ENCODE measurements at regions not wholly inside any gene's neighbourhood (a gene's known extent, or its start where the extent isn't known, plus 50 kb on each side); places are given as distances from the start of the nearest gene placed in this dataset.

DNA sequence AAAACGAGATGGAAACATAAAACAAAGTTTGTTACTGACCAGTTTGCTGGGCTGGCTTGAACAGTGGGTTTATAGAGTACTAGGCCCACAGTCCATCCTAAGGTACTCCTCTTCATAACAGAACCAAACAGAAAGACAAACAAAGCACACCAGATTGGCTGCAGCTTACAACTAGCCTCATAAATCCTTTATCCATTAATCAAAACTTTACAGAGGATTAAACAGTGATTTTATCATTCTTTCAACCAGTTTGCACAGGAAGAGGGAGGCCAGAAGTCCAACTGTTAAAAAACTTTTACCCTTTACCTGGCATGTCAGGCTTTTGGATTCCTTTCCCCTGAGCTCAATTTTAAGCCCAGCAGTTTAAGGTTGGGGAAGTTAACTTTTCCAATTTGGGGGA is 1467.6 kb downstream of the MAT2B start:
- DNase-seq (ENCODE audit: insufficient read length, low spot score, missing footprints) = no peak
- H3K9me3 ChIP-seq (ENCODE audit: low read depth, low read length) = peaks cover 2% of the 10 kb centered on the region
- no peak overlapping the region for H2AFZ ChIP-seq (ENCODE audit: low read length)
- H3K4me3 ChIP-seq (ENCODE audit: insufficient read depth, low read length) = no peak overlapping the region
- H3K27me3 ChIP-seq (ENCODE audit: insufficient read depth, low read length) = no peaks in the 10 kb centered on the region
- H3K27ac ChIP-seq (ENCODE audit: low read depth, low read length) = no peak overlapping the region
- H3K36me3 ChIP-seq (ENCODE audit: insufficient read depth, low read length) = no peaks in the 10 kb centered on the region
- H4K20me1 ChIP-seq (ENCODE audit: insufficient read depth, low read length) = no peaks in the 10 kb centered on the region
- TF ChIP-seq, protein P1, sequence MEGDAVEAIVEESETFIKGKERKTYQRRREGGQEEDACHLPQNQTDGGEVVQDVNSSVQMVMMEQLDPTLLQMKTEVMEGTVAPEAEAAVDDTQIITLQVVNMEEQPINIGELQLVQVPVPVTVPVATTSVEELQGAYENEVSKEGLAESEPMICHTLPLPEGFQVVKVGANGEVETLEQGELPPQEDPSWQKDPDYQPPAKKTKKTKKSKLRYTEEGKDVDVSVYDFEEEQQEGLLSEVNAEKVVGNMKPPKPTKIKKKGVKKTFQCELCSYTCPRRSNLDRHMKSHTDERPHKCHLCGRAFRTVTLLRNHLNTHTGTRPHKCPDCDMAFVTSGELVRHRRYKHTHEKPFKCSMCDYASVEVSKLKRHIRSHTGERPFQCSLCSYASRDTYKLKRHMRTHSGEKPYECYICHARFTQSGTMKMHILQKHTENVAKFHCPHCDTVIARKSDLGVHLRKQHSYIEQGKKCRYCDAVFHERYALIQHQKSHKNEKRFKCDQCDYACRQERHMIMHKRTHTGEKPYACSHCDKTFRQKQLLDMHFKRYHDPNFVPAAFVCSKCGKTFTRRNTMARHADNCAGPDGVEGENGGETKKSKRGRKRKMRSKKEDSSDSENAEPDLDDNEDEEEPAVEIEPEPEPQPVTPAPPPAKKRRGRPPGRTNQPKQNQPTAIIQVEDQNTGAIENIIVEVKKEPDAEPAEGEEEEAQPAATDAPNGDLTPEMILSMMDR (IDR thresholded peaks at IDR 0.05; ENCODE audit: extremely low read depth, low read depth, low read length) = no peak
- H3K79me2 ChIP-seq (ENCODE audit: insufficient read depth, low read length) = no peaks in the 10 kb centered on the region
- H3K4me2 ChIP-seq (ENCODE audit: insufficient read depth, low read length) = no peak overlapping the region
- no peaks in the 10 kb centered on the region for H3K4me1 ChIP-seq (ENCODE audit: insufficient read depth, low read length)

DNA sequence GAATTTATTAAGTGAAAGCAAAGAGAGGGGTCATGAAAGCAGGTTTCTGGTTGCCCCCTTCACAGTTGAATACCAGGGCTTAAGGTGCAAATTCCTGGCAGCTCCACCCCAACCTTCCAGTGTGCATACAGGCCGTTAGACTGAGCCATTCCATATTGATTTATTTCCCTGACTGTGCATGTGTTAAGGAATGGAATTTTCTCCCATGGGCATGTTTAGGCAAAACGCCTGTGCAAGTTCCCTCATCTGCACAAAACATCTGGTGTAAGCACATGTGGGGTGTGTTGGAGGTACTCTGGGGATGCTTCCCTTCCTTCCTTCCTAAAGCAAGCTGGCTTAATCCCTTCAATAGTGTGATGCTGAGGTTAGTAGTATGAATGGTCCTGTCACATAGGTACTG is 1470.6 kb downstream of the MAT2B start:
- TF ChIP-seq, protein P1 (IDR thresholded peaks at IDR 0.05; ENCODE audit: extremely low read depth, low read depth, low read length) = no peak
- Histone ChIP-seq H3K27me3 (ENCODE audit: insufficient read depth, low read length) (no peaks in the 10 kb centered on the region), H3K9me3 (ENCODE audit: low read depth, low read length) (peaks cover 2% of the 10 kb centered on the region), H2AFZ (ENCODE audit: low read length) (no peak overlapping the region), H3K4me2 (ENCODE audit: insufficient read depth, low read length) (no peak overlapping the region), H3K36me3 (ENCODE audit: insufficient read depth, low read length) (no peaks in the 10 kb centered on the region), H3K4me3 (ENCODE audit: insufficient read depth, low read length) (no peak overlapping the region), H3K4me1 (ENCODE audit: insufficient read depth, low read length) (no peaks in the 10 kb centered on the region), H3K79me2 (ENCODE audit: insufficient read depth, low read length) (no peaks in the 10 kb centered on the region), H3K27ac (ENCODE audit: low read depth, low read length) (no peak overlapping the region), H4K20me1 (ENCODE audit: insufficient read depth, low read length) (no peaks in the 10 kb centered on the region)
- DNase-seq (ENCODE audit: insufficient read length, low spot score, missing footprints) = no peak

DNA sequence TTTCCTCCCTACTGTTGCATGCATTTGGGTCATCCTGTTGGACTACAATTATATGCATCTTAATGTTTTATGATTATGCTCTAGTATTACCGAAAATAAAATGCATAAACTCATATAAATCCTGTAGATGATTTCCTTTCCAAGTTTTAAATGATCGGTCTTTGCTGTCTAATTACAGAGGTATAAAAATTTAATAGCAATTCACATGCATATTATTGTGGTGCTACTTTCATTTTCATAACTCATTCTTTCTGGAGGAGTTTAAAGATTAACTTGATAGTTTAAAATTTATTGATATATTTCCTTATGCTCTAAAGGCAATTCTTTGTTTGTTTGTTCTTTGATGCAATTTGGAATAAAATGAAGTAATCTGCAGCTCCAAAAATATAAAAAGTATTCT is 1475.1 kb downstream of the MAT2B start:
- Histone ChIP-seq H3K79me2 (ENCODE audit: insufficient read depth, low read length) (no peaks in the 10 kb centered on the region), H3K4me3 (ENCODE audit: insufficient read depth, low read length) (no peak overlapping the region), H2AFZ (ENCODE audit: low read length) (no peak overlapping the region), H3K27me3 (ENCODE audit: insufficient read depth, low read length) (no peaks in the 10 kb centered on the region), H3K27ac (ENCODE audit: low read depth, low read length) (no peak overlapping the region), H4K20me1 (ENCODE audit: insufficient read depth, low read length) (no peaks in the 10 kb centered on the region), H3K9me3 (ENCODE audit: low read depth, low read length) (peaks cover 2% of the 10 kb centered on the region), H3K4me2 (ENCODE audit: insufficient read depth, low read length) (no peak overlapping the region), H3K4me1 (ENCODE audit: insufficient read depth, low read length) (no peaks in the 10 kb centered on the region), H3K36me3 (ENCODE audit: insufficient read depth, low read length) (no peaks in the 10 kb centered on the region)
- TF ChIP-seq, protein P1 (IDR thresholded peaks at IDR 0.05; ENCODE audit: extremely low read depth, low read depth, low read length) = no peak
- DNase-seq (ENCODE audit: insufficient read length, low spot score, missing footprints) = no peak

DNA sequence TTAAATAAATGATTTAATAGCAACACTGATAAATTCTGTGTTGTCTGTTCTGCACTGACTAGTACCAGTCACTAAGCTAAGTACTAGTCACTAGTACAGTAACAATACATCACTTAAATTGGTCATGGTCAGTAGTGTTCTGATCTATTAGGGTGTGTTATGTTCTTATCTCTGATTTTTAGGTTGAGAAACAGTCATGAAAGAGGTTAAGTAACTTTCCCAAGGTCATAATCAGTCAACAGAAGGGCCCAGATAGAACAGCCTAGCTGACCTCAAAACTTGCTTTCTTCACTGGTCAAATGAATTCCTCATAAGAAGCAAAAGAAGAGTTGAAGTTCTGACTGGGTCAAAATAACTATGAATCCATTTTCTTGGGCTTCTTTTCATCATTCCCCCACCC is 1492.7 kb downstream of the MAT2B start:
- Histone ChIP-seq H2AFZ (ENCODE audit: low read length) (no peak overlapping the region), H3K9me3 (ENCODE audit: low read depth, low read length) (no peaks in the 10 kb centered on the region), H3K4me1 (ENCODE audit: insufficient read depth, low read length) (no peaks in the 10 kb centered on the region), H3K4me2 (ENCODE audit: insufficient read depth, low read length) (no peak overlapping the region), H3K27me3 (ENCODE audit: insufficient read depth, low read length) (no peaks in the 10 kb centered on the region), H3K36me3 (ENCODE audit: insufficient read depth, low read length) (no peaks in the 10 kb centered on the region), H3K79me2 (ENCODE audit: insufficient read depth, low read length) (no peaks in the 10 kb centered on the region), H3K27ac (ENCODE audit: low read depth, low read length) (no peak overlapping the region), H4K20me1 (ENCODE audit: insufficient read depth, low read length) (no peaks in the 10 kb centered on the region), H3K4me3 (ENCODE audit: insufficient read depth, low read length) (no peak overlapping the region)
- TF ChIP-seq, protein P1 (IDR thresholded peaks at IDR 0.05; ENCODE audit: extremely low read depth, low read depth, low read length) = no peak
- DNase-seq (ENCODE audit: insufficient read length, low spot score, missing footprints) = no peak
